HS-5 (cell line): ENCODE measurements at regions not wholly inside any gene's neighbourhood (a gene's known extent, or its start where the extent isn't known, plus 50 kb on each side); places are given as distances from the start of the nearest gene placed in this dataset.

Source experiments
- DNase-seq: peaks from one replicate; pipeline ENCODE4 v3.0.0-alpha.2; 2012; ENCODE audit warnings: low read depth

DNA sequence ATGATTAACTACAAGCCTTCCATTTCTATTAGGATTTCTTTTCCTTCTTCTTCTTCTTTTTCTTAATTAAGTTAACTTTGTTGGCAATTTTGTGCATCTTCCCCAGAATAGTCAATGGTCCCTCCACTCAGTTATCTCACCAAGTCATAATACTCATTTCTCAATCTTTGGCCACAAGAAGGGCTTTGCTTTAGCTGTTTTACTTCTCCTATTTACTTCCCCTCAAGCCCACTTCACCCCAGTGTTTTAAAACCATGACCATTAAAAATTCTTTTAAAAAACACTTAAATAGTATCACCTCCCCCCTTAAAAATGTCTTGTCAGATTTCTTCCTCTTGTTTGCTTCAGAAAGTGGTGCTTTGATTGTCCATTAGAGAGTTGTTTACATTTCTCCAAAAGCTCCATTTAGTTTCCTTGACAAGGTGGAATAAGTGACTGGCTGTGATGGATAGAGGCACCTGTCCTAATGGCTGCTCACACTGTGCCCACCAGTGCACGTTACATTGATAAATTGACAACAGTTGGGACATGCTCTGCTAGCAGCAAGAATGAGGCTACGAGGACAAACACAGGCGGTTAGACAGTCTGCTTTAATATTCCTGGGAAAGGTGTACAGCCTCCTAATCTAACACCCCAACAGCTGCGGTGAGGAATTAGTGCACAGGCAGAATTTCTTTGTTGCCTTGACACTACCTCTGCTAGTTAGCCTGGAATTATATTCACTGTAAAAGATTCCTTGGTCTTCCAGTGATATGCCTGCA, 354.7 kb downstream of the LMO4 start:
- no peak for DNase-seq

DNA sequence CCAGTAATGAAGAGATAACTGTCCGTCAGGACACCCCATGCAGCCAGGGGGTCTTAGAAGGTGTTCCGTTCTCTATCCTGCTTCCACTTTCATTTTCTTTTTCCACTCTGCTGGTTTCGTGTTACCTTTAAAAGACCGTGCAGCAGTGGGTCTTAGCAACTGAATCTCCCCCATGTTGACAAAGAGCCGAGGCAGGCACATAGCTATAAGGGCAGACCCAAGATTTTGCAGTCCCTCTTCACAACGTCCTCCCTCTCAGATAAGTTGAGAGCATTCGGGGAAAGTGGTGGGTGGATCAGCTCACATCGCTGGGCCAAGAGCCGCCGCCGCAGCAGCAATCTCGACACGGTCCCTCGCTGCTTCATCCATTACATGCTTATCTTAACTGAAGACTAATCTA, 355.5 kb downstream of the LMO4 start:
- no peak for DNase-seq

DNA sequence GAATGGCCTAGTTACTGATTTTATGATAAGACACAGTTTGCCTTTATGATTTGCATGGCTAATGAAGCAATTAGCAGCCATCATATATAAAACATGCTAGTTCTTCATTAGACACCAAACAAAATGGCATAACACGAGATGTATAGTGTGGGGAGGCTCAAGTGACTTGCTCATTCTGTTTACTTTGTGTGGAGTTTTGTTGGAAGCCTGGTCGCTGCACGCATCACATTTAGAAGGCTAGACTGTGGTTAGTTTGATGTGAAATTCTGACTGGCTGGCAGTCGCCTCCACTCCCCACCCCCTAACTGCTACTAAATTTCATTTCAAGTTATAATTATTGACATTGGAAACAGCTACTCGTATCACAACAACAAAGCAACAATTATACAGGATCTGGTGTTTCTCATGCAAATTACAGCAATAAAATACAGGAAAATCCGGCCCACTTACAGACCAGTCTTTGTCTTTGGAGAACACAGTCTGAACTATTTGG, 356.1 kb downstream of the LMO4 start:
- no peak for DNase-seq

DNA sequence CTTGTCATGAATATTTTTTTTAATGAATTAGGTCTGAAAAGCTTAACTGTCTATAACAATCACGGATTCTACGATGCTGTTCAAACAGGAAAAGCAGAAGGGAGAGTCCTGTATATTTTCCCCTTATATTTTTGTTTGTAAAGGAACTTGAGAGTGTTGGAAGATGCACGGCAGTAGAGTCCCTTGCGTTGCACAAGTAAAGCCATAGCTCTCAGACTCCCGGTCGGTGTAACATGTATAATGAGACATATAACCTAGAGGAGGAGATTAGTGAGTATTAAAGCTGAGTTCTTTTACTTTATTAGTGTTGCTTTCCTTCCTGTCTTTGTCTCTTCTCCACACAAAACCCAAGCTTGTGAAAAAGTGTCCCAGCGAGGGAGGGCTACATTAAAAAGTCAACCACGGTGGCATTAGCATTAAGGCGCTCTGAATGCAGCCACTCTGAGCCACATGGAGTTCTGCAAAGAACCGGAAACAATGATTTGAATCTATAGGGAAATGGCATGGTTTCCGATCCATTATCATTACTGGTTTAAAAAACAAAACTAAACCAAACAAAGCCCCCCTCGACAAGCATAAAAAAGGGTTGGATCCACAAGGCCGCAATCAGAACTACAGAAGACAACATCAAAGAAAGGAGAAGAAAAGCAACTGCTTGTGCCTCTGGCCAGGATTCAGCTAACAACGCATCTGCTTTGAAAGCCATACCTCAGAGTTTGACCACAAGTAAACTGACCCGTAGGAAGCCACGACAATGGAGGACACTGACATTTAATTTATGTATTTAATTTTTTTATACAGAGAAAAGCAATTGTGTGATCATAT, 356.8 kb downstream of the LMO4 start:
- no peak for DNase-seq

DNA sequence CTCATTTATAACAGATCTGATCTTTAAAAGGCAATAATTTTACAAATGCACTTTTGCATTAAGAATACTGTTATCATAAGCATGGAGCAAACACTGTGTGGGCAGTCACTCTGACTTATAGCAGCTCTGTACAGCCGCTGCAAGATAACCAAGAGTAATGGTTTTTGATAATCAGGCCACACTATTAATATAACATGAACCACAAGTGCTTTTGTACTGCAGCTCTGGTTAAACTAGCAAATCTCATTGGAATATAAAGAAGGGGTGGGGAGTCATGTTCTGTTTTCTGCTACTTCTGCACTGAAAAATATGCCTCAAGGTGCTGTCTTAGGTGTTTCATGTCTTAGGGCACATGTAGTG, 357.4 kb downstream of the LMO4 start:
- no peak for DNase-seq

DNA sequence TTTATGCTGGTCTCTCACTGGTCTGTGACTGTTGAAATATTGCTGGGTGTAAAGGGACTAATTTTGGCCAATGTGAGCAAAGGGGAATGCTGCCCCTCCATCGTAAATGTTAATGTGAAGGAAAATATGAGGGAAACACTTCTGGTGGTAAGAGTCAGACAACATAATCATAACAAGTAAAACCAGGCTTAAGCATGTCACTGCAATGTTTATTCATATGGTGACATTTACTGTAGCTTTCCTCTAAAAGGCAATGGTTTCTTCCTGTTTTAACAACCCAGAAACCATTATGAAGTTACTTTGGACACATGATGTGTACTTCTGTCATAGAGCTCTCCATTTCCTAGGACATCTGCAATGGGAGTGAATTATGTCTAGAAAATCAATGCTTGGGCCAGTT, 358.0 kb downstream of the LMO4 start:
- DNase-seq = no peak

DNA sequence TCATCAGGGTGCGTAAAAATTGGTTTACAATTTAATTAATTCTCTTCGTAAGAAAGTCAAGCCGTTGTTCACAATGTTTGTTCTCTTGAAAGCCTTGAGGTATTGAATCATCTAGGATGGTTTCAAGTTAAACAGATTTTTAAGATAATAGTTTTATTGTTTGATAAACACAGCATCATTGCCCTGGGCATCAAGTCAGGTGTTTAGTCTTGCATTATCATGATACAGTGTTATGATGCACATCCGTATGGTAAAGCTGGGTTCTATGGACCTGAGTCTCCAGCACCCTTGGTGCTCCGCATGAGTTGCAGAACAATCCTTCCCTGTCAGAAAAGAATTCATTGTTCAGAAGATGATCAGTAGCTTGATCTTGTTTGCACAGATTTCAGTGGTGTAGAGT, 359.5 kb downstream of the LMO4 start:
- no peak for DNase-seq

DNA sequence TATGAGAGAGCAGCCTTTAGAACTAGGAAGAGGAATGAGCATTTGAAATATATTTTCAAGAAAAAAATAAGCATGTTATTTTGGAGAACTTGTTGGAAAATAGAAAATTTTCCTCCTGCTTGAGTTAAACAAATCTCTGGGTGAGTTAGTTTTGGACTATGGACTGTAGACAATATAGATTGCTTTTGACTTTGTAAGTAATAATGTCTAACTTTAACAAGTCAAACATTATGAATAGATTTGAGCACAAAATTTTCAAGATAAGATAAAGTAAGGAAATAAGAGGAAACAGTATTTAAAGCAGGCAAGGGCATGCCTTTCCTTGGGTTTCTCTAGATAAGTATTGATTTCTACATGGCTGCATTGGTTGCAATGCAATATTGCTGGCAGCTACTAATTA, 360.8 kb downstream of the LMO4 start:
- DNase-seq = no peak

DNA sequence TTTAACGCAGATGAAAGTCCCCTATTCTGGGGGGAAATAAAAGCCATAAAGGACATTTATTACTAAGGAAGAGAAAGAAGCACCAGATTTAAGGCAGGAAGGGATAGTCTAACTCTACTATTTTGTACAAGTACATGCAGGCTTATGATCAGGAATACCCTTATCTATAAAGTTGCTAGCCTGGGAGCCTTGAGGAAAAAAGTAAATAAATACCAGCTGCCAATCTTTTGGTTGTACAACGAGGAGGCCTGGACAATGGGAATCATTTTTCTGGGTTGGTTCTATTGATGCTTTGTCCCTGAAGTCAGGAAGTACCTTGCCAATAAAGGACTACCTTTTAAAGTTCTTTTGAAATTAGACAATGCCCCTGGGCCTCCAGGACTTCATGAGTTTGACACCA, 367.8 kb downstream of the LMO4 start:
- no peak for DNase-seq

DNA sequence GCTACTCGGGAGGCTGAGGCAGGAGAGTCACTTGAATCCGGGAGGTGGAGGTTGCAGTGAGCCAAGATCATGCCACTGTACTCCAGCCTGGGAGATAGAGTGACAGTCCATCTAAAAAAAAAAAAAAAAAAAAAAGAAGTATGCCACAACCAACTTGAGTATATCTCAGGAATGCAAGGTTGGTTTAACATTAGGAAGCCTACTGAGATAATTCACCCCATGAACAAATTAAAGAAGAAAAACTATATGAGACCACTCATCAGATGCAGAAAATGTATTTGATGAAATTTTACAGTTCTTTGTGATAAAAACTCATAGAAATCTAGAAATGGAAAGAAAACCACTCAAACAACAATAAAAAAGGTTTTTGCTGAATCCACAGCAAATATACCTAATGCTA, 373.8 kb downstream of the LMO4 start:
- no peak for DNase-seq

DNA sequence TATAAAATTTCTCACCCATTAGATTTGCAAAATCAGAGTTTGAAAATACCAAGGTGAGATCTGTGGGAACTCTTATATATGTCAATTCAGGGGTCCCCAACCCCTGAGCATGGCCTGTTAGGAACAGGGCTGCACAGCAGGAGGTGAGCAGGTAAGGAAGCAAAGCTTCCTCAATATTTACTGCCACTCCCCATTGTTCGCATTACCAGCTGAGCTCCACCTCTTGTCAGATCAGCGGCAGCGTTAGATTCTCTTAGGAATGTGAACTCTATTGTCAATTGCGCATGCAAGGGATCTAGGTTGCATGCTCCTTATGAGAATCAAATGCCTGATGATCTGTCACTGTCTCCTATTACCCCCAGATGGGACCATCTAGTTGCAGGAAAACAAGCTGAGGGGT, 376.6 kb downstream of the LMO4 start:
- no peak for DNase-seq

DNA sequence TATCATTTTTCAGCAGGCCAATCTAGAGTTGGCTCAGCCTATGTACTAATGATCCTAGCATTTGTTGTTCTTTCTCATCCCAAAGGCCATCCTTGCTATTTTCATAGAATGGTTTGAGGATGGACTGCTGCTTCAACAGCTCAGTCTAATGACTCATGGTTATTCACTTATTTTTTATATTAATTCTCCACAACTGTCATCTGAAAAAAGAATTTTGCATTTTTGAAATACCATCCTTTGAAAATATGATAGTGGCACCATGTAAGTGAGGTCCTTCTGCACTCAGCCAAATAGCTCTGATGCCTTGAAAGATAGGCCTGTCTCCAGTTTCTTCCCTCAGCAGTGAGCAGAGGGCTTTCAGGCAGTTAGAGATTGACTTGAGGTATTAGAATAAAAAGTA, 377.5 kb downstream of the LMO4 start:
- DNase-seq = peak; percentile 37

DNA sequence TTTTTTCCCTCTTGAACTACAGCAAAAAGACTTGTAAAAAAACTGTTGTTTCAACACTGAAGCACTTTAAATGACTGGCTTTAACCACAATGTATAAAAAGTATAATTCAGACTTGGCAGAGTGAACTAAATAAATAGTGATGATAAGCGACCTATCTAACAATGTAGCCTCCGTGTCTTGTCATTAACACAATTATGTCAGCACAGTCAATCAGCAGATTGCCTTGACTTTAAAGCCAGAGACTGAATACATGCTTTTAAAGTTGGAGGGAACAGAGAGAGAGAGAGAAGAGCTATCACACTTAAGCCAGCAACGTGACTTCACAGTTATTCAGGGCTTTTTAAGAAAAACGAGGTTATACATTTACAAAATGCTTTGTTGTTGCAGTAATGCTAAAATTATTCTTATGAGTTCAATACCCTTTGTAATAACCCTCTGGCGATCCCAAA, 378.1 kb downstream of the LMO4 start:
- DNase-seq = no peak

DNA sequence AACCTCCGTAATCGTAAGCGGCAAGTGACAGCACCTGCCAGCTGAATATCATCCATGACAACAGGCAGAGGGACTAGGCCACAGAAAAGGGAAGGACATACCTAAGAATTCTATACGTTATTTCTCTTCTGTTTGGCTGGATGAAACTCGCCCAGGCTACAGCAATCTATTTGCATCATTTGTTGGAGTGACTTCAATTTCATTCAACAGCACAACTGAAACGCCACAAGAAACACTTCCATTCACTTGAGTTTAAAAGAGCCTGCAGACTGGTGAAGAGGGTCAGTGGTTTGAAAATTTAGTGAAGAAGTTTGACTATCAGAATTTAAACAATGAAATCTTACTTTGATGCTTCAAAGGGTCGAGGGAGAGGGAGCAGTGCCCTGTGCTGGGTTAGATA, 378.7 kb downstream of the LMO4 start:
- no peak for DNase-seq

DNA sequence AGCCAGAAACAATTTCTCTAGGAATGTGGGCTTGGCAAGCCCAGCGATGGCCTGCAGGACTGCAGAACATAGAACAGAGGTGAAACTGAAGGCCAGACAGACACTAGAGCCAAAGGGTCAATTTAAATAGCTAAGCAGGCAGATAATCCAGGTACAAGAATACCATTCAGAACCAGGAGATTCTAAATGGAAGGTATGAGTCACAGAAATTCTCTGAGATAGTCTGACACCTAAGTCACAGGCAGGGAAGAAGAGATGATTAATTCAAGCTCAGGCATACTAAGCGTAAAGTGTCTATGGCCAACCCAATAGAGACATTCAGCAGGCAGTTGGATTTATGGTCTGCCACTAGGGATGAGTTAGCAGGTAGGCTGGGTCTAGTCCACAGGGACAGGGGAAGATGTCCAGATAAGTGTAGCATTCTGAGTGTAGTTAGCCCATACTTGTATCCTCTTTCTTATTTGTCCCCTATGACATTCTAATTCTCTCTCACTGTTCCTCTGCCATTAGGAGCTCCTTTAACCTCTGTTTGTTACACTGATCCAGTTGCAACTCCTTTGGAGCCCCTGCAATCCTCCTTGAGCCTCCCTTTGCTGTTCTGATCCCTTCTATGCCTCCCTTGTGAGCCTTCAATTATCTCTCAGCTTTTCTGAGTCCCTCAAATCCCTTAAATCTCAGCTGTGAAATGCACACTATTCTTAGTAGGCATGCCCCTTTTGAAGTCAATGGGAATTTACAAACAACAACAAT, 383.8 kb downstream of the LMO4 start:
- DNase-seq = no peak

DNA sequence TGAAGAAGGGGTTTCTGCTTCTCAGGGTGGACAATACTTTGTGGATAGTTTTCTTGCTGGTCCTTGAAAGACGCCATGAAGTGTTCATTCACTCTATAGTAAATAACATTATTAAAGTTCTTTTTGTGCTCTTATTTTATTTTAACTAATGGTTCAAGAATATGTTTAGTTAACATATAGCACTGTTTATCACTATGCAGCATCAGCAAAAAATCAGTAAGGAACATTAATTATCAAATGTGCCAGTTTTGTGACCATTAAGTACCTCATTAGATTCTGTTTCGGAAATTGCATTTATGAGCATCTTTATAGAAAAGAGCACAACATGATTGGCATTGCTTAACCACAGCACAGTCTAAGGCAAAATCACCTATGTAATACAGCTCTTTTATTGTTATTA, 385.6 kb downstream of the LMO4 start:
- DNase-seq = no peak

DNA sequence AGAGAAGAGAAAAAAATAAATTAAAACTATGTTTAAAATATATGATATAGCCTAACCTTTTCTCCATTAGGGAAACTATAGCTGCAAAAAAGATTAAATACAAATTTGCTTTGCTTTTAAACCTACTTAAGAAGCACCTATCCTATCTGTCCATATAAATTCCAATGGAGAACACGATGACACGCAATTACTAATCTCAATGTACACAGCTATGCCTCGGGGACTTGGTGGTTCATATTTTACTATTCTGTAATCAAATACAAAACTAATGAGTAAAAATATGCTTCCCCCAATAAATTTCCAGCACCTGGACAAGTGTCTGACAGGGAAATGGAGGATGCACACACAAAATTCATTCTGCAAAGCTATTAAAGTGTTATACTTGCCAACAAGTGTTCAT, 386.4 kb downstream of the LMO4 start:
- no peak for DNase-seq

DNA sequence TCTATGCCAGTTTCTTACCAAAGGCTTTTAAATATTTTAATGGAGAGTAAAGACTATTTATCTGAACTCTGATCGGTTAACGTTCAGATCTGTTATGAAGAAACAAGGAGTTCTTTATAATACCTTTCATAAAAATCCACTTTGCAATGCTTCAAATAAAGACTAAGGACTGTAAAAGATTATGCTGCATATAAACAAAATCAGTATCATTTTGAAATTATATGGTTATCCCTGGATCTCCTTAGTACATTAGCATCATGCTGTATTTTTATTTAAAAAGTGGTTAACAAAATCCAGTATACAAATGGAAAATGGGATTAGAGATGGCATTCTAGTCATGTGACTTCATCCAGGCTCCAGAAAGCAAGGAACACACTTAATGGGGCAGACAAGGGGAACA, 386.8 kb downstream of the LMO4 start:
- DNase-seq = no peak

DNA sequence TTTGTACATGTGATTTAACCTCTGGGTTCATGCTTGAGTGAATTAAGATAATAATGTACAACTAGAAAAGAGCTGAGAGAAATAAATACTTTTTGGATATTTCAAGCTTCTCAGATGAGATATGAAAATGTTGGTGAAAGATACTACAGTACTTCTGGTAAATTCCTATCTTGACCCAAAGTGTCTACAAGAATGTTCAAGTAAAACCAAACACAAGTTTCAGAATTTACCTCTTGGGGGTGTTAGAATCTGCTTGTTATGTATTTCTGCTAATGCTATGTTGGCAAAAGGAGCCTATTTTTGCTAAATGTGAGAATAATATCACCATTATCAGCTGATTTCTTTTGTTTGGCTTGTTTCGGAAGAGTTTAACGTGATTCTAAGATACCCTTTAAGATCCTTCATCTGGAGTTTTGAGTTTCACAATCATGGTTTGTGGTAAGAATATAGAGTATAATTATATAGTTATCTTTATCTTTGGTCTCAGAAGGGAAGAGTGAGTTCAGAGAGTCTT, 388.5 kb downstream of the LMO4 start:
- DNase-seq = no peak

DNA sequence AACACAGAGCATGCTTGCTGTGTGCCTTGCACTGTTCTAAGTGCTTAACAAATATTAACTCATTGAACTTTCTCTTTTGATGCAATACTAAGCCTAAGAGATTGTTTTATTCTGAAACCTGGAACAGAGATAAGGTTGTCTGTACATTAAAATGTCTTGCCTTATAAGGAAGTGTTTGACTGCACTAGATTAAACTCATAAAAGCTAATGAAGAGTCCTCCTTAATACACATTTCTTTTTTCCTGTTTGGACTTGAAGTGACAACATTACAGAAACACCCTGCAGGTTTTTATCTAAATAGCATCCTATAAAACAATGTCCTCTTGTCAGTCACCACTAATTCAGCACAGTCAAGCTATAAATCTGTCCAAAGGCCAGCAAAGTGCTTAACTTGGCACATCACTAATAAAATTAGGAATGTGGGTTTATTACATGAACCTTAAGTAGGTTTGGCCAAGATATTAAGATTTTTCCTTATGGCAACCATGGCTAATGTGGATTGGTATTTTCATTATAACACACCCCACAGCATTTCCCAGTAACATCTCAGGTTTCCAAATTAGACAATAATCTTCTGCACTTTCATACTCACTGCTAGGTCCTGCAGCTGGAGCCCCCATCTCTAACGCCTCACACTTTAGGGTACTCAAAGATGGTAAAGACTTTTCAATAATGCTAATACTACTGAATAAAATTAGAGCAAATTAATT, 389.7 kb downstream of the LMO4 start:
- DNase-seq = no peak

DNA sequence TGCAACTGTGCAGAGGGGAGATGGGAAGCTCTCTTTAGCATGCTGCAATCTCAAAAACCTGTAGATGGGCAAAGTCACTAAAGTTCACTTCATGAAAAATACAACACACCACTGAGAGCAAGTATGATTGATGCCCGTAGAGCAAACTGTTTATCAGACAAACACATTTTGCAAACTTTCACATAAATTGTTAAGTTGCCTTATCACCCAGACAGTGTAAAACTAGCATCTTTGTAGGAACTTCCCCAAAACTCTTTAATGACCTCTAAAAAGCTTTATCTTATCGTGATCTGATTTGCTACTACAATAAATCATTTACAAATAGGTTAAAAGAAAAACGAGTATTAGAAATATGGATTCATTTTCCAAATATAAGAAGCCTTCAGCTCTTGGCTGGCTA, 391.0 kb downstream of the LMO4 start:
- no peak for DNase-seq

DNA sequence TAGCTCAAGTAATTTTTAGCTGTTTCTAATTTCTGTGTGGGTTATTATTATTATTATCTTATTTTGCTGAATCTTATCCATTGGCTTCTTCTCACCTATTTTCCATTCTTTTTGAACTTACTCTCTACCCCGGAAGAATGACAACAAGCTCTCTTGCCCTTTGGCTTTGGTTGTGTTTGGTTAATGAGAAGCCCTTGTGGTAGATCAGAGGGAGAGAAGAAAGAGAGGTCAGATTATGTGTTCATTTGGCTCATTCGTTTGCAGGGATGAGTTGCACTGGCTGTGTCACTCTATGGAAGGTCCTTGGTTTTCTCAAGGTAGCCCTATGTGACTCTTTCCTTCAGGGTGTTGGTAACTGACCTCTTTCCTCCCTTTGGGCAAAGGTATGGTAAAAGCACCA, 391.9 kb downstream of the LMO4 start:
- no peak for DNase-seq
